ELF-1 (cell line): ENCODE measurements at regions not wholly inside any gene's neighbourhood (a gene's known extent, or its start where the extent isn't known, plus 50 kb on each side); places are given as distances from the start of the nearest gene placed in this dataset.

Experiments
- DNase-seq: peaks from one replicate; pipeline ENCODE4 v3.0.0-alpha.2; 2016; ENCODE audit warnings: low read depth, low spot score

GRCh38 chr19:37303591-37304171 is 67.2 kb upstream of the ZNF527 start:
- no peak for DNase-seq

- no peak for DNase-seq
These were observed 66.6 kb upstream of the ZNF527 start for GRCh38 chr19:37304190-37304883.

DNA sequence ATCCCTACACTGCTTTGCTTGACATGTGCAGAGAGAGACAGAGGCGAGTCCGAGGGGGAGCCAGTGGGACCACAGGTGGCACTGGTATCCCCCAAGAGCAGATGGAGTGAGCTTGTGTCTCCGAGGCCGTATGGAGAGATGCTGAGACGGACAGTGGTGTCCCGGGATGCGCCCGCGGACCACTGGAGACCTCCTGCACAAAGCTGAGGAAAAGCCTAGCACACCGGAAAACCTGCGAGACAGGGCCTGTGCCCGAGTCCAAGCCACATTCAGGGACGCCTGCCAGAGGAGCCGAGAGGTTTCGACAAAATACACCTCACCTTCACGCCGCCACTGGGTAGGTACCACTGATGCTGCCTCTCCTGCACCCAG is 66.0 kb upstream of the ZNF527 start:
- DNase-seq, result no peak

DNA sequence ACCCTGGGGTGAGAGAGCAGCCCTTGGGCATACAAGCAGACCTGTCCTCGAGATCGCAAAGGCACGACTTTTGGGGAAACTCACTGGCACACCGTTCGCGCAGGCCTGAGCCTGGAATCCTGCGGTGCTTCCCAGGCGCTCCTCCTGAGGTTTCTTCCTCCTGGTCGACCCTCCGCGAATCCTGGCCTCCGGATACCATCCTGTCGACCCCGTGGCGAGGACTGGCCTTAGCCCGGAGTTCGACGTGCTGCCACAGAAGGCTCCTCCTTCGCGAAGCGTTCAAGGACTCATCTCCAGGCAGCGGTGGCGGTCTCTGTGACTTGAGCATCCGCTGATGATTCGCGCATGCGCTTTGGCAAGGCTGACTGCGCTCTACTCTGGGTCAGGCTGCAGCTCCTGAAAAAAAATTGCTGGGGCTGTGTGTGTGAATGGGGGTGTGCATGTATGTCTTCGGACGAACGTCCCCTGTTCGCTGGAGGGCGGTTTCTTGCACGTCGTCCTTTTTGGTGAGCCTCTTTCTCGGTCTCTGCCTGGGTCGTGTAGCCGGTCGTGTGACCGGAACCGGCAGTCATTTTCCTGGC is 64.4 kb upstream of the ZNF527 start:
- no peak for DNase-seq

- no peak for DNase-seq
These were observed 60.9 kb upstream of the ZNF527 start for GRCh38 chr19:37309834-37310575.

GRCh38 chr19:37312531-37313334 is 58.2 kb upstream of the ZNF527 start:
- peak; percentile 79 for DNase-seq

GRCh38 chr19:37313335-37313627 is 57.6 kb upstream of the ZNF527 start:
- no peak for DNase-seq

- peak; percentile 99 for DNase-seq
These were observed 53.3 kb upstream of the ZNF527 start for GRCh38 chr19:37317403-37318209.

DNA sequence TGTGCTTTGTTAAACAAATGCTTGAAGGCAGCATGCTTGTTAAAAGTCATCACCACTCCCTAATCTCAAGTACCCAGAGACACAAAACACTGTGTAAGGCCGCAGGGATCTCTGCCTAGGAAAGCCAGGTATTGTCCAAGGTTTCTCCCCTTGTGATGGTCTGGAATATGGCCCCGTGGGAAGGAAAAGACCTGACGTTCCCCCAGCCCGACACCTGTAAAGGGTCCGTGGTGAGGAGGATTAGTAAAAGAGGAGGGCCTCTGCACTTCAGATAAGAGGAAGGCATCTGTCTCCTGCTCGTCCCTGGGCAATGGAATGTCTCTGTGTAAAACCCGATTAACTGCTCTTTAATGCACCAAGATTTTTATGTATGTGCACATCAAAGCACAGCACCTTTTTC is 49.9 kb upstream of the ZNF527 start:
- peak; percentile 25 for DNase-seq
